HG02943 (cell line): ENCODE measurements at regions not wholly inside any gene's neighbourhood (a gene's known extent, or its start where the extent isn't known, plus 50 kb on each side); places are given as distances from the start of the nearest gene placed in this dataset.
"Not testable (repeated sequence)": the region's sequence is repeated elsewhere in the genome, so short reads cannot be mapped to it uniquely, and the experiment has no call there.

Source experiments
- ATAC-seq: cut with Tn5 transposase; IDR thresholded peaks from one replicate; pipeline ENCODE4 v1.9.1; 2021; ENCODE audit warnings: mild to moderate bottlenecking, low read depth, moderate library complexity; ENCODE audit not compliant: unreplicated experiment

DNA sequence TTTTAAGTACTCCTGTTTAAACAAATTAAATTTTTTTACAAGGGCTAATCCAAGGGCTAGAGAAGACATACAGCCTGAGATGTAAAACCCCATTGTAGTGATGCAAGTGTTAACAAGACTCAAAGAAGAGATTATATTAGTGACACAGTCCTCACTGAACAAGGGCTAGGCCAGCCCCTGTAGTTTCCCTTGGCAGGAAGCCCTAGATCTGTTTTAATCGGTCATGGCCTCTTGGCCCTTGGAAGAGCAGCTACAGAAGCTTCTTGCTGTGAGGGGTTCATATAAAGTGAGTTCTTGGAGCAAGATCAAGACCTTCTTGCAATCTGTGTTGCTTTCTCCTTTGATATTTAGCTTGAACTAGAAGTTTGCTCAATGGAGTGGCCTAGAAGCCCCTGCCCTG lies 1339.4 kb downstream of the XPNPEP1 start:
- no peak for ATAC-seq

DNA sequence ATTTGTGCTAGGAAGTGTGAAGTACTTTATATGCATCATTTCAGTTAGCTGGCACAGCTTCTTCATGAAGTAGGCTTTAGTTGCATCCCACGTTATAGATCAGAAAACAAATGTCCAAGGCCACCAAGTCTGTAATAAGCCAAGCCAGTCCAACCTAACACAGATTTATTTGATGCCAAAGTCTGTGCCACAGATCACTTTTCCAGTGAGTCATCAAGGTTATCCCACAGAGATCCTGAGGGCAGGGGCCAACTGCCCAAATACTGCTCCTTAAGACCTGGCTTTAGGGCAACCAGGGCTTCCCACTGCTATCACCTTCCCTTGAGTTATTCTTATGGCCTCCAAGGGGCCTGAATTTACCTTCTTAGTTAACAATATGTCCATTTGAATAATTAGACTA lies 1340.4 kb downstream of the XPNPEP1 start:
- ATAC-seq = no peak

DNA sequence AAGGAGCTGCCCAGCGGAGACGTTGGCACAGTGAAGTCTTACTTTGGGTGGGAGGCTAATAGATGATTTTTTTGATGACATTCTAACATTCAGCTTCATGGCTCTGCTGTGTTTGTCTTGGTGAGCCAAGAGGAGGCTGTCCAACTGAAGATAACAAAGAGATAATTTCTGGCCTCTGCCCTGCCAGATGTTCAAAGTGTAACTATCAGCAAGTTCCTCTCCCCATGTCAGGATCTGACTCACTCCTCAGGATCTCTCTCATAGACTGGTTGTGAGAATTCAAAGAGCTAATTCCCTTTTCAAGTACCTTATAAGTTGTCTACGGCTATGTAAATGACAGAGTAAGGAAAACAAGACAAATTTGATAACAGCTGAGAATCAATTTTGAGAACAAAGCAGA lies 1340.9 kb downstream of the XPNPEP1 start:
- ATAC-seq = no peak

DNA sequence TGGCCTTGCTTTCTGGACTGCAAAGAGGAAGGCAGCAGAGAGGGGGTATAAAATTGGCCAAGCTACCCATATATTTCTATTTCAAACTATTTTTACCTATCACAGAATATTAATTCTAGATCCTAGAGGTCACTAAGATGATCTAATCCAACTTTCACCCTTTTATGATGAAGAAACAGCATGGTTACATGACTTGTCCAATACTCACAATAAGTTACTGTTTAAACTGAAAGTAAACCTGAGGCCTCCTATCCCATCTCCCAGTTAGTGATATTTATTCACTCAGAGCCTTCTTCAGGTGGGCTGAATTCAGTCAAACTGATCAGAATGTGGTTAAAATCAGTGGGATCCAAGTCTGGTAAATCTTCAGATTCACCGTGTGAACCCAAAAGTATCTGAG lies 1345.1 kb downstream of the XPNPEP1 start:
- no peak for ATAC-seq

DNA sequence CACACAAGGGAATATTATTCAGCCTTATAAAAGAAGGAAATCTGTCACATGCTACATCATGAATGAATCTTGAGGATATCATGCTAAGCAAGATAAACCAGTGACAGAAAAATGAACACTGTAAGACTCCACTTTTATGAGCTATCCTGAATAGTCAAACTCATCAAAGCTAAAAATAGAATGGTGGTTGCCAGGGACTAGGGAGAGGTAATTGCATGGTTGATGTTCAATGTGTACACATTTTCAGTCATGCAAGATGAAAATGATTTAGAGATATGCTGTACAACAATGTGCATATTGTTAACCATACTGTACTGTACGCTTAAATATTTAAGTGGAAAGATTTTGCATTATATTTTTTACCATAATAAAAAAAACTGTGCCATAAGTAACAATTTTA lies 1349.1 kb downstream of the XPNPEP1 start:
- ATAC-seq = no peak

DNA sequence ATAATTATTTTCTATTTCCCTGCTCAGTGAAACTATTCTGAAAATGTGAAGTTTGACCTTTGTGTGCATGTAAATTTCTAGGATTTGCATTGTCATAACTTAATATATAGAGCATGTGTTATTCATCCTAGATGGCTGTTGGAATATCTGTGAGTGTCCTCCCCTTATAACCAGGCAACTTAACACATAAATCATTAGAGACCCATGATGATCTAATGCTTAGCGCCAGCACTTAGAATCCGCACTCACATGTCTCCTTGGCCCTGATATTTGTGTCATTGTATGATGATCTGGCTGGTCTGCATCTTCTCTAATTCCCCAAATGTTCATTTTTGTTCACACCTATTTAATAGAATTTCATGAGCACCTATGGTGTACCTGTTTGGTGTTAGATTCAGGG lies 1354.5 kb downstream of the XPNPEP1 start:
- ATAC-seq = no peak

DNA sequence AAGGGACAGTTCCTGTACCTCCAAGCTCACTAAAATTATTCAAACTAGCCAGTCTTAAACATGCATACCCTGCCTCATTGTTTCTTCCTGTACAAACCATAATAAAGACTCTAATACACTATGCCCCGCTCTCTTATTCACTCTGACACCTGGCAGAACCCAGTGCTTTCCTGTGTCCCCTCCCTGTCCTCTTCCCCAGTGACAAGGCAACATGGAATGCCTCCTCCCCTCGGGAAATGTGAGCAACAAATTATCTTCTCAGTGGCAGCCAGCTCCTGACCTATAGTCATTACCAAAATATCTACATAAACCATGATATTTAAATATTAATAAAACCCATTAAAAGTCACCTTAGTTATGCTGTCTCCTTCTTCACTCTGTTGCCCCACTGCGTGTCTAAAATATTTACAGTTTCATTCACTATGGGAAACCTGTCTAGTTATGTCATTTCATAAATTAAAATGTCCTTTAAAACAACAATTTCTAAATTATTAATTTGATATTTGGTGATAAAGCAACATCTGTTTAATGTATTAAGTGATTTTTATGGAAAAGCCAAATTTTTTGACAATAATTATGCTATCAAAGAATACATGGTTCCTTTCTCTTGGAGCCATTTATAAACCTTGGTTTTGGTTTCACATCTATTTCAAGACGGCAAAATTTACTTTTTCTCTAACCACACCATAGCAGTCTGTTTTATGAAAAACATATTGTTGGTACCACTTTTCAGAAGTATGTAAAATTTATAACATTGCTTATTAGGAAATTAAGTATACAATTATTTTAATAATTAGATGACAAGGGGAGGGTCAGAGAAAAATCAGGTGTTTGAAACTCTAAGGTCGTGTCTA lies 1355.2 kb downstream of the XPNPEP1 start:
- no peak for ATAC-seq

DNA sequence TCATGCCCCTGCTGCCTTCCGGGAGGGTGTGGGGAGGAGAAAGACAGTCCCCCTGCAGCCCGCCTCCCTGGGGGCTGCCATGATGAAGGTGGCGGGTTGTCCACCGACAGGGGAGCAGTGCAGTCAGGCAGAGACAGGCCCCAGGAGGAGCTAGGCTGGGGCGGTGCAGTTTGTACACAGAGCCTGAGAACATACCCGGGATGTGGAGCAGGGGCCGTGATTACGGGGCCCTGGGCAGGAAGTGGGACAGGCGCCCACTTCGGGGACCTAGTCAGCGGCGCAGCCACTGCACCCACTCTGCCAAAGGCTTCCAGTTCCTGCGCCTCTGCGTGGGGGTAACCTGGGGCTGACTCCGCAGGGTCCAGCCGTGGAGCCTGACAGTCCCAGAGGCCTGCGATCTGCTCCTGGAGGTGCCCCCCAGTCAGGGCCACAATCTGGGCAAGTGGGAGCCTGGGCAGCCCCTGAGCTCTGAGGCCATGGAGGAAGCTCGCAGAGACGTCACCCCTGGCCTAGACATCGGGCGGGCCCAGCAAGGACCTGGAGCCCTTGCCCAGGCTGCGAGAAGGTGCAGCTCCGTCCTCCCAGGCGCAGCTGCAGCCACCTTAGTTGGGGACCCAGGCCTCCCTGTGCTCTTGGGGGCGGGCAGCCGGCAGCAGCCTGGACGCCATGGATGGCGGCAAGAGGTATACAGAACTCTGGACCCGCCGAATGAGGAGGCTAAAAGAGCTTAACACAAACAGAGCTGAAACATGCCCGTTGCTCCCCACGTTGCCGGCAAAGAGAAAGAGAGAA lies 1356.8 kb downstream of the XPNPEP1 start:
- ATAC-seq = no peak

DNA sequence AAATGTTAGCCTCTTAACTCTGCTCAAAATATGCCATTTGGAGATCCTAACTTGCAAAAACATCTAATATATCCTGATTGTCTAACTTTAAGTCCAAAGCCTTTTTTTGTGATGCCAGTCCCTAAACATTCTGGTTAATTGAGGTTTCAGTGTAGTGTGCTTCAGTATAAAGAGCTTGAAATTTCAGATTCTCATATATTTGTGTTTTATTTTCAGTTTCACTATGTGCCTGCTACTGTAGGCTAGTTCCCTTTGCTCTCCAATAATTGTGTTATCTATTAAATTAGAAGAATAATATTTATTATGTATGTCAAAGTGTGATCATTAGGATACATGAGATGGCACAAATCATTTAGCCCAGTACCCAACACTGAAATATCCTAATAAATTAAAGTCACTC lies 1361.2 kb downstream of the XPNPEP1 start:
- no peak for ATAC-seq

DNA sequence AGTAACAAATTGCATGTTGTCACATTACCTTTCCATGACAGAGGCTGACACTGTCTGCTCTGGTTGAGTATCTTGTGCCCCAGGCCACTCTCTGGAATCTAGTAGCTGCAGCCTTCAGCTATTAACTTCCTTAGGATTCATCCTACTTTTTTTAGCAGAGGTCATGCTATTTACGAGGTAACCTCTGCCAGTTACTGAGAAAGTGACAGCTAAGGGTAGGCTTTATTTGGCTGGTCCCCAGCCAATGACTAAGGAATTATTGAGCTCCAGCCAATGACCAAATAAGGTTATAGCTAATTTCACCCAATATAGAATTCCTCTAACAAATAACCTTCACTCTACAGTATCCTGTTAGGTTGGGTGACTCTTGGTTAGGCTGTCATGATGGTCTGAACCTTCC lies 1361.7 kb downstream of the XPNPEP1 start:
- ATAC-seq = no peak

DNA sequence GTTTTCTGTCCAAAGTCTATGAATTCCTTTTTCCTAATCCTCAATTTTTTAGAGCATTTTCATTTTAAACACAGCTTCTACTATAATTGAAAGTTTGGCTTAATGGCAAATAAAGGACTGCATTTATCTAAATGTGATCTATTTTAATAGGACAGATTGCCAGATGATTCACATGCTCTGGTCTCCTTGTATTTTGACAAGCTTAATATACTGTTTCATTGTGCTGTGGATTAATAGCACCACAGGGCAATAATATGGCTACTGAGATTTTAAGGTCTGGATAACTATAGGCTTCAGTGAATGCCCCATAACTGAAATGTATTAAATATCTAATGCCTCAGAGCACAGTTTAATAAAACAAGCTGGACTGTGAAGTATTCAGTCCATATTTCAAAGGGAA lies 1362.8 kb downstream of the XPNPEP1 start:
- ATAC-seq = no peak

DNA sequence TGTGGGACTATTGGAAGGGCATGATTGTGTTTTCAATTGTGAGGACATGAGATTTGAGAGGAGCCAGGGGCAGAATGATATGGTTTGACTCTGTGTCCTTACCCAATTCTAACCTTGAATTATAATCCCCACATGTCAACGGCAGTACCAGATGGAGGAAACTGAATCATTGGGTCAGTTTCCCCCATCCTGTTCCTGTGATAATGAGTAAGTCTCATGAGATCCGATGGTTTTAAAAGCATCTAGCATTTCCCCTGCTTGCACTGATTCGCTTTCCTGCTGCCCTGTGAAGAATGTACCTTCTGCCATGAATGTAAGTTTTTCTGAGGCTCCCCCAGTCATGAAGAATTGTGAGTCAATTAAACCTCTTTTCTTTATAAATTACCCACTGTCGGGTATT lies 1367.1 kb downstream of the XPNPEP1 start:
- ATAC-seq = no peak

DNA sequence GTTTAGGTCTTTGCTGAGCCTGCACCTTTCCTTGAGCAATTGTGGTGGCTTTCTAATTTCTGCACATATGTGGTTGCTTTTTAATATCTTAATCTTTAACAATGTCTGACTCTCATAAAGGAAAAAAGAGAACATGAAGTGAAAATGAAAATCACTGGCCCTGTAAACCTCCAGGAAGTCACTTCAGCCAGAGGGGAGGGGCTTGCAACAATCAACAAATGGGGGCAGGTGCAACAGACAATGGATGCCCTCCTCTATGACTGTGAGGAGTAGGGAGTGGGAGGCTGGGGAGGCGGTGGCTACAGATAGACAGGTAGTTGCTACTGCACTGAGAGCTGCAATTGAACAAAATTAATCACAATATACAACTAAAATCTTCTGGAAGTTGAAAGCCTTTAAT lies 1377.4 kb downstream of the XPNPEP1 start:
- ATAC-seq = peak; percentile 88

DNA sequence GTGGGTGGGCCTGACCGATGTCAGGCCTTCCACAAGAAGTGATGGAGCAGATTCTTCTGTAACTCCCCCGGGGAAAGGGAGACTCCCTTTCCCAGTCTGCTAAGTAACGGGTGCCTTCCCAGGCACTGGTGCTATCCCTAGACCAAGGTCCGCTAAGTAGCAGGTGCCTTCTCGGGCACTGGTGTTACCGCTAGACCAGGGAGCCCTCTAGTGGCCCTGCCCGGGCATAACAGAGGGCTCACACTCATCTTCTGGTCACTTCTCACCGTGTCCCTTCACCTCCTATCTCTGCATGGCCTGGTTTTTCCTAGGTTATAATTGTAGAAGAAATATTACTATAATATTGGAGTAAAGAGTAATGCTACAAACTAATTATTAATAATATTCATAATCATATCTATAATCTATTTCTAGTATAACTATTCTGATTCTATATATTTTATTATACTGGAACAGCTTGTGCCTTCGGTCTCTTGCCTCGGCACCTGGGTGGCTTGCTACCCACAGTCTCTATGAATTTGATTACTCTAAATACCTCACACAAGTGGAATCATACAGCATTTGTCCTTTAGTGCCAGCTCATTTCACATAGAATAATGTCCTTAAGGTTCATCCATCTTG lies 1378.7 kb downstream of the XPNPEP1 start:
- peak; percentile 77 for ATAC-seq

DNA sequence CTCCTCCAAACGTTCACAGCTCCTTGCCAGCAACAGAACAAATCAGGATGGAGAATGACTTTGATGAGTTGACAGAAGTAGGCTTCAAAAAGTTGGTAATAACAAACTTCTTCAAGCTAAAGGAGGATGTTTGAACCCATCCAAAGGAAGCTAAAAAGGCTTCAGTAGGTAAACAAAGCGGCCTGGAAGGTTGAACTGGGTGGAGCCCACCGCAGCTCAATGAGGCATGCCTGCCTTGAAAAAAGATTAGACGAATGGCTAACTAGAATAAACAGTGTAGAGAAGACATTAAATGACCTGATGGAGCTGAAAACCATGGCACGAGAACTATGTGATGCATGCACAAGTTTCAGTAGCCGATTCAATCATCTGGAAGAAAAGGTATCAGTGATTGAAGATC lies 1369.0 kb upstream of the SORCS1 start:
- ATAC-seq = not testable (repeated sequence)

DNA sequence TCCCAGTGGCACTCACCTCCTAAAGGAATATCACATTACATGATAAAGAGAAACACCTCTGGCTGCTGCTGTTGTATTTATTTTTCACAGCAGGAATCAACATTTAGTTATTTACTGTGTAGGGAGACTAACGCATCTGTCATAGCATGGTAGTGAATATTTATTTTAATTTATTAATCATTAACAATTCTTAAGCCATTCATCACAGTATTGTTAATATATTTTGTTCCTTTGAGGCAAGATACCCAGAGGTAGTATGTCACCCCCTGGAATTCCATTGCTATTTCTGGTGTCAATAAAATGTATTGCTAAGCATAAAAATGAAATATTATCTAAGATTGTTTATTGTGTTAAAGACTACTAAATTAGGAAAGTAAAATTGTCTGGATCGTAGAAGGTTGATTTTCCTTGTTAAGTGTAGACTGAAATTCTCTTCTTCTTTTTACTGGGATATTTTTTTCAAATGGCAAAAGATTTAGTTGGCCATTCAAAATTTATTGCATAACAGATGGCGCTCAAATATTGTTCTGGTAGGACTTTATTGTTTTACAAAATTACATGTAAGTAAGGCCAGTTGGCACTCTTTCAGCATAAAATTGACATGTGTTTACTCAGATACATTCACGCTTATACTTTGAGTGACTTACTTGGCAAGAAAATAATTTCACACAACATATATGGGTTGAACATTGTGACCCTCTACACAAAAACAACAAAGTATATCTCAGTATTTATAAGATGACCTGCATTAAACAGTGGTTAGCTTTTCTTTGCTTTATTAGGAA lies 1358.7 kb upstream of the SORCS1 start:
- ATAC-seq = no peak

DNA sequence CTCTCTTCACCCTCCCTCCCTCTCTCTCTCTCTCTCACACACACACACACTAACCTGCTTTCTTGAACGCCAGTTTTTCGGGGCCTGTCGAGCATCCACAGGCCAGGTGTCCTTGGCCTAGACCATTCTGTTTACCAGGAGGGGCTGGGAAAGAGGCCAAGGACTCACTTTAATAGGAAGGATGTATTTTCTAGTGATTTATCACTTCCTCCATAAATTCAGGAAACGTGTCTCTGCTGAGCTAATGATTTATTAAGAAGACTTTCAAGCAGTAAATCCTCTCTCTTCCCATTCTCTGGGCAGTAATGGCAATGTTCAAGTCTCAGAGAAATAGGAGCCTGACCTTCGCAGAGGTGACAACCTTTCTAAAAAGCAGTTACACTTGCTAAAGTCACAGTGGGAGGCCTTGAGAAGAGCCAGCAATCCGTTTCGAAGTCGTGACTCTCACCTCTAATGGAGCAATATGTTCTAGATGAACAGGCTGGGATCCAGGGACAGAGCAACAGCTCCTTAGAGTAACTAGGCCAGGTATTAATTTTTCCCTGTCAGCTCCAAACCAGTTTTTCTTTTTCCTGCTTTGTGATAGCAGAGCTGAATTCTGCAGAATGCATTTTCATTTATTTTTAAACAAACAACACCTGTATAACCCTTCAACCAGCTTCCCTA lies 1357.5 kb upstream of the SORCS1 start:
- no peak for ATAC-seq

DNA sequence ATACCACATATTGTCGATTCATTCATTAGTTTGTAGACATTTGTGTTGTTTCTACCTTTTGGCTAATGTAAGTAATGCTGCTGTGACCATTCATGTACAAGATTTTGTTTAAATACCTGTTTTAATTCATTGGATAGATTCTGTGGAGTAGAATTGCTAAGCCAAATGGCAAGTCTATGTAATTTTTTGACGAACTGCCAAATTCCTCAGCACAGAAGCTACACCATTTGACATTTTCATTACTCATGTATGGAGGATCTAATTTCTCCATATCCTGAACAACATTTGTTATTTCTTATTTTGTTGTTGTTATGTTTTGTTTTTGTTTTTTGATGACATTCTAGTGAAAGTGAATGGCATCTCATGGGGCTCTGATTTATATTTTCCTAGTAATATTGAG lies 1351.3 kb upstream of the SORCS1 start:
- no peak for ATAC-seq

DNA sequence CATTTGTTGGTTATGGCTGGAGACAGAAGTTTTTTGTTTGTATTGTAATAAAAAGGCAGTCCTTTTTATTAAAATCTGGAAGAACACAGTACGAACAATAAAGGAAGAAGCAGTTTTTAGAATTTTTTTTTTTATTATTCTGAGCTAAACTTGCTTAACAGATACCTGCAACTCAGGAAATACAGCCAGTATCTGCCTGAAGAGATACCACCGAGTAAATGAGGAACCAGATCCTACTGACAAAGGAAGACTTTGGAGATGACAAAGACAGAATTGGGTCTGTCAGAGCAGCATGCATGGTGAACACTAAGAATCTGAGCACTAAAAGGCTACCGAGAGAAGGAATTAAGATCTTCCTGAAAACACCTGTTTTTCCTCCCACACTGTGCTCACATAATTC lies 1335.9 kb upstream of the SORCS1 start:
- no peak for ATAC-seq

DNA sequence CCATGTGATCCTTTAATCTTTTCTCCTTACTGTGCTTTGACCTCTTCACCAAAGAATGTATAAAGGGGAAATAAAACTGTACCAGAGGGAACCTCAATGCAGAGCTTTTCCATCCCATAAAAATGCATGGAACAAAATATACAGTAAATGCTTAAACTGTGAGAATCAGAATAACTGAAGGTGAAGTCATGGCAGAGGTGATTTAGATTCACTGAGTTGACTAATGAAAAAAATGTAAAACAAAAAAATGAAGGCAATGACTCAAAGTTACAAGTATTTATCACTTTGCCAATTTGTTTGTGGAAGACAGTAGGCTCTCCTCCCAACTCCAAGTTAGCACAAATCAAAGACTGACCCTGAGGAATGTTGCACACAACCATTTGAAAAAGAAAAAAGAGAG lies 1331.6 kb upstream of the SORCS1 start:
- no peak for ATAC-seq
